ENCODE measurements at regions not wholly inside any gene's neighbourhood (a gene's known extent, or its start where the extent isn't known, plus 50 kb on each side); places are given as distances from the start of the nearest gene placed in this dataset.
"Not testable (repeated sequence)": the region's sequence is repeated elsewhere in the genome, so short reads cannot be mapped to it uniquely, and the experiment has no call there.

GRCh38 chr16:21506857-21507456 is 92.4 kb upstream of the METTL9 start:
- Histone ChIP-seq H3K4me3 (peak overlapping the region in 1 of 4 donors; percentile 16), H3K4me1 (peaks cover 25 to 49% (median 42%) of the 10 kb centered on the region in 4 donors), H3K27ac (peak overlapping the region in 3 of 4 donors; percentile 48 to 61 (median 52))
- H3K27me3 ChIP-seq, H3K36me3 ChIP-seq, H3K9me3 ChIP-seq: not testable (repeated sequence)
- ATAC-seq (ENCODE audit: low FRiP score in 2 of 2), result peak in 1 of 2 donors; percentile 1
- peak in 1 of 4 donors; percentile 24 for TF ChIP-seq POLR2A (IDR thresholded peaks at IDR 0.05)
- WGBS, 2 donors, result 66 to 72% methylated on average over 17 to 21 of the region's 23 CpGs
- peak; percentile 40 to 91 for DNase-seq

GRCh38 chr16:21507631-21508305 is 91.6 kb upstream of the METTL9 start:
- peak overlapping the region in 1 of 4 donors; percentile 61 for H3K27ac ChIP-seq

GRCh38 chr16:21508661-21509436 is 90.5 kb upstream of the METTL9 start:
- Histone ChIP-seq H3K4me1 (peaks cover 32 to 57% (median 46%) of the 10 kb centered on the region in 4 donors), H3K27ac (peak overlapping the region in 3 of 4 donors; percentile 5 to 35 (median 16))
- WGBS, 2 donors, result 81% methylated on average over 15 to 17 of the region's 17 CpGs

More at GRCh38 chr16:21507631-21508305, 91.6 kb upstream of the METTL9 start:
- not testable (repeated sequence) for ATAC-seq (ENCODE audit: low FRiP score in 2 of 2); H3K36me3 ChIP-seq; H3K4me3 ChIP-seq; H3K27me3 ChIP-seq; H3K9me3 ChIP-seq
- DNase-seq, result peak in 1 of 2 donors; percentile 59
- H3K4me1 ChIP-seq, result peaks cover 25 to 54% (median 47%) of the 10 kb centered on the region in 4 donors
- WGBS, 2 donors, result 76 to 88% methylated on average over 7 to 14 of the region's 15 CpGs

GRCh38 chr16:21509437-21510086 is 89.8 kb upstream of the METTL9 start:
- H3K36me3 ChIP-seq, H3K27me3 ChIP-seq, H3K4me3 ChIP-seq, H3K9me3 ChIP-seq: not testable (repeated sequence)
- H3K27ac ChIP-seq, result peak overlapping the region in 2 of 4 donors; percentile 16 to 35
- peaks cover 37 to 62% (median 51%) of the 10 kb centered on the region in 4 donors for H3K4me1 ChIP-seq
- 64 to 70% methylated on average over 6 to 10 of the region's 10 CpGs for WGBS, 2 donors
- ATAC-seq (ENCODE audit: low FRiP score in 2 of 2) (peak; percentile 1 to 56), DNase-seq (peak in 1 of 2 donors; percentile 48)

More at GRCh38 chr16:21508661-21509436, 90.5 kb upstream of the METTL9 start:
- H3K36me3 ChIP-seq; H3K9me3 ChIP-seq; H3K27me3 ChIP-seq; H3K4me3 ChIP-seq; ATAC-seq (ENCODE audit: low FRiP score in 2 of 2): not testable (repeated sequence)
- DNase-seq, result peak in 1 of 2 donors; percentile 6

- H3K27ac ChIP-seq, result peak overlapping the region in 1 of 4 donors; percentile 35
- DNase-seq, result peak in 1 of 2 donors; percentile 2
- 86 to 90% methylated on average over 4 of the region's 4 CpGs for WGBS, 2 donors
- H3K4me1 ChIP-seq, result peaks cover 37 to 73% (median 51%) of the 10 kb centered on the region in 4 donors
- ATAC-seq (ENCODE audit: low FRiP score in 2 of 2); H3K4me3 ChIP-seq; H3K9me3 ChIP-seq; H3K27me3 ChIP-seq; H3K36me3 ChIP-seq: not testable (repeated sequence)
Observed at GRCh38 chr16:21510869-21511255, 88.5 kb upstream of the METTL9 start.

GRCh38 chr16:21511315-21512210 is 87.8 kb upstream of the METTL9 start:
- H3K9me3 ChIP-seq, H3K36me3 ChIP-seq, H3K4me3 ChIP-seq, H3K27me3 ChIP-seq: not testable (repeated sequence)
- peaks cover 37 to 76% (median 51%) of the 10 kb centered on the region in 4 donors for H3K4me1 ChIP-seq
- ATAC-seq (ENCODE audit: low FRiP score in 2 of 2) (peak in 1 of 2 donors; percentile 71), DNase-seq (peak; percentile 20 to 83)
- whole genome bisulfite sequencing, 2 donors, result 80 to 81% methylated on average over 24 to 29 of the region's 29 CpGs
- H3K27ac ChIP-seq, result peak overlapping the region in 2 of 4 donors; percentile 50 to 54

GRCh38 chr16:21512280-21513192 is 86.8 kb upstream of the METTL9 start:
- DNase-seq, result peak in 1 of 2 donors; percentile 81
- not testable (repeated sequence) for H3K27me3 ChIP-seq, H3K9me3 ChIP-seq, H3K36me3 ChIP-seq, H3K4me3 ChIP-seq
- ATAC-seq (ENCODE audit: low FRiP score in 2 of 2), result peak in 1 of 2 donors; percentile 17
- WGBS, 2 donors, result 81 to 86% methylated on average over 12 to 17 of the region's 20 CpGs
- Histone ChIP-seq H3K27ac (peak overlapping the region in 2 of 4 donors; percentile 50 to 54), H3K4me1 (peaks cover 41 to 80% (median 45%) of the 10 kb centered on the region in 4 donors)

GRCh38 chr16:21513337-21513741 is 86.0 kb upstream of the METTL9 start:
- 79 to 85% methylated on average over 9 of the region's 9 CpGs for WGBS, 2 donors
- not testable (repeated sequence) for H3K27me3 ChIP-seq; H3K36me3 ChIP-seq; ATAC-seq (ENCODE audit: low FRiP score in 2 of 2); H3K4me3 ChIP-seq; H3K9me3 ChIP-seq
- DNase-seq, result peak; percentile 4 to 27
- Histone ChIP-seq H3K27ac (peak overlapping the region in 1 of 4 donors; percentile 11), H3K4me1 (peaks cover 40 to 77% (median 45%) of the 10 kb centered on the region in 4 donors)

- H3K4me3 ChIP-seq; H3K27me3 ChIP-seq; ATAC-seq (ENCODE audit: low FRiP score in 2 of 2); H3K9me3 ChIP-seq; H3K36me3 ChIP-seq: not testable (repeated sequence)
- peak in 1 of 2 donors; percentile 85 for DNase-seq
- Histone ChIP-seq H3K4me1 (peaks cover 36 to 74% (median 40%) of the 10 kb centered on the region in 4 donors), H3K27ac (peak overlapping the region in 1 of 4 donors; percentile 11)
- 65 to 90% methylated on average over 5 to 12 of the region's 18 CpGs for WGBS, 2 donors
Observed at GRCh38 chr16:21513812-21514473, 85.4 kb upstream of the METTL9 start.

- ATAC-seq (ENCODE audit: low FRiP score in 2 of 2); H3K27me3 ChIP-seq; H3K9me3 ChIP-seq; H3K27ac ChIP-seq; H3K36me3 ChIP-seq; DNase-seq; H3K4me3 ChIP-seq: not testable (repeated sequence)
- WGBS, 2 donors, result 85 to 93% methylated on average over 14 of the region's 14 CpGs
- H3K4me1 ChIP-seq, result peaks cover 31 to 68% (median 35%) of the 10 kb centered on the region in 4 donors
Observed at GRCh38 chr16:21514474-21514840, 84.9 kb upstream of the METTL9 start.

All from upper lobe of left lung (tissue), 6 donors.